ENCODE measurements at regions not wholly inside any gene's neighbourhood (a gene's known extent, or its start where the extent isn't known, plus 50 kb on each side); places are given as distances from the start of the nearest gene placed in this dataset.

DNA sequence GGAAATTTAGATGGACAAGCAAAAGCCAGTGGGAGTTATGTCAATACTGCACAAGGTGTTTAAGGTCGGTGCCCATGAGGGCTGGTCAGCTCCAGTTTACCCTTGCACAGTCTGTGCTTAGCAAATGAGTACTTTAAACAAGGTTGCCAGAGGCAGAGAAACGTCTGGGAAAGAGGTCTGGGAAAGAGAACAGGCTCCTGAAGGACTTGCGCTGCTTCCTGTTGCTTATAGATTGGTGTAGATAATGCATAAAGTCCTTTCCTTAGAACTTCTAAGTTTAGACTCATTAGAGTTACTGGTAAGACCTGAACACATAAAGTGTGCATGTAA lies 162.6 kb upstream of the P2RY1 start:
- no peak for TF ChIP-seq CTCF (IDR thresholded peaks at IDR 0.05)
- no peak for TF ChIP-seq NFE2L2 (conservative IDR thresholded peaks at IDR 0.05; ENCODE audit: low read length)
- TF ChIP-seq EP300 (IDR thresholded peaks at IDR 0.05), result no peak
- TF ChIP-seq RAD21 (conservative IDR thresholded peaks at IDR 0.05 in 1 of 2, IDR thresholded peaks at IDR 0.05 in 1 of 2), result no peak
- TF ChIP-seq, protein P1, sequence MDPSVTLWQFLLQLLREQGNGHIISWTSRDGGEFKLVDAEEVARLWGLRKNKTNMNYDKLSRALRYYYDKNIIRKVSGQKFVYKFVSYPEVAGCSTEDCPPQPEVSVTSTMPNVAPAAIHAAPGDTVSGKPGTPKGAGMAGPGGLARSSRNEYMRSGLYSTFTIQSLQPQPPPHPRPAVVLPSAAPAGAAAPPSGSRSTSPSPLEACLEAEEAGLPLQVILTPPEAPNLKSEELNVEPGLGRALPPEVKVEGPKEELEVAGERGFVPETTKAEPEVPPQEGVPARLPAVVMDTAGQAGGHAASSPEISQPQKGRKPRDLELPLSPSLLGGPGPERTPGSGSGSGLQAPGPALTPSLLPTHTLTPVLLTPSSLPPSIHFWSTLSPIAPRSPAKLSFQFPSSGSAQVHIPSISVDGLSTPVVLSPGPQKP (IDR thresholded peaks at IDR 0.05; ENCODE audit: low read depth, low read length), result no peak
- TF ChIP-seq ESRRA (IDR thresholded peaks at IDR 0.05; ENCODE audit: borderline replicate concordance, low read length), result no peak
- TF ChIP-seq REST (IDR thresholded peaks at IDR 0.05), result no peak
- TF ChIP-seq POLR2A (IDR thresholded peaks at IDR 0.05; ENCODE audit: low read length), result no peak
- no peak for TF ChIP-seq BHLHE40 (IDR thresholded peaks at IDR 0.05; ENCODE audit: low read depth, low read length)
- TF ChIP-seq NR3C1 (IDR thresholded peaks at IDR 0.05), result no peak

Measured in A549 (cell line).